ENCODE measurements at regions not wholly inside any gene's neighbourhood (a gene's known extent, or its start where the extent isn't known, plus 50 kb on each side); places are given as distances from the start of the nearest gene placed in this dataset.

GRCh38 chr3:110955301-110955880 lies 116.2 kb upstream of the NECTIN3 start:
- Mint-ChIP-seq H3K36me3 (no peaks in the 10 kb centered on the region), H3K4me1 (no peaks in the 10 kb centered on the region), H3K4me3 (no peak overlapping the region), H3K27ac (no peak overlapping the region), H3K9me3 (no peaks in the 10 kb centered on the region)
- ATAC-seq (no peak), DNase-seq (ENCODE audit: low spot score in 2 of 2) (no peak)

GRCh38 chr3:110956081-110956480 lies 115.5 kb upstream of the NECTIN3 start:
- Mint-ChIP-seq H3K4me3 (no peak overlapping the region), H3K4me1 (no peaks in the 10 kb centered on the region), H3K27ac (no peak overlapping the region), H3K9me3 (peaks cover 3% of the 10 kb centered on the region), H3K36me3 (no peaks in the 10 kb centered on the region)
- ATAC-seq (no peak), DNase-seq (ENCODE audit: low spot score in 2 of 2) (no peak)

- no peak for ATAC-seq
- no peaks in the 10 kb centered on the region for H3K4me1 Mint-ChIP-seq
- no peak overlapping the region for H3K27ac Mint-ChIP-seq
- no peak for DNase-seq (ENCODE audit: low spot score in 2 of 2)
- H3K36me3 Mint-ChIP-seq = no peaks in the 10 kb centered on the region
- H3K9me3 Mint-ChIP-seq = peaks cover 5% of the 10 kb centered on the region
- no peak overlapping the region for H3K4me3 Mint-ChIP-seq
These were observed 114.2 kb upstream of the NECTIN3 start for GRCh38 chr3:110957247-110958025.

- Mint-ChIP-seq H3K27ac (no peak overlapping the region), H3K36me3 (no peaks in the 10 kb centered on the region), H3K9me3 (peaks cover 6% of the 10 kb centered on the region), H3K4me3 (no peak overlapping the region), H3K4me1 (no peaks in the 10 kb centered on the region)
- no peak for ATAC-seq
- DNase-seq (ENCODE audit: low spot score in 2 of 2) = no peak
These were observed 113.1 kb upstream of the NECTIN3 start for GRCh38 chr3:110958313-110959147.

- Mint-ChIP-seq H3K9me3 (peaks cover 14% of the 10 kb centered on the region), H3K27ac (no peak overlapping the region), H3K4me1 (no peaks in the 10 kb centered on the region), H3K4me3 (no peak overlapping the region), H3K36me3 (no peaks in the 10 kb centered on the region)
- ATAC-seq (no peak), DNase-seq (ENCODE audit: low spot score in 2 of 2) (no peak)
These were observed 105.6 kb upstream of the NECTIN3 start for GRCh38 chr3:110965976-110966375.

- no peak for DNase-seq (ENCODE audit: low spot score in 2 of 2)
- Mint-ChIP-seq H3K9me3 (peaks cover 11% of the 10 kb centered on the region), H3K4me3 (no peak overlapping the region), H3K27ac (no peak overlapping the region), H3K36me3 (no peaks in the 10 kb centered on the region), H3K4me1 (no peaks in the 10 kb centered on the region)
- no peak for ATAC-seq
These were observed 104.5 kb upstream of the NECTIN3 start for GRCh38 chr3:110966966-110967663.

- no peak overlapping the region for H3K27ac Mint-ChIP-seq
- H3K4me3 Mint-ChIP-seq = no peak overlapping the region
- peaks cover 11% of the 10 kb centered on the region for H3K9me3 Mint-ChIP-seq
- no peaks in the 10 kb centered on the region for H3K36me3 Mint-ChIP-seq
- DNase-seq (ENCODE audit: low spot score in 2 of 2) (no peak), ATAC-seq (no peak)
- H3K4me1 Mint-ChIP-seq = no peaks in the 10 kb centered on the region
These were observed 103.5 kb upstream of the NECTIN3 start for GRCh38 chr3:110968076-110968475.

- no peak overlapping the region for H3K27ac Mint-ChIP-seq
- no peaks in the 10 kb centered on the region for H3K4me1 Mint-ChIP-seq
- DNase-seq (ENCODE audit: low spot score in 2 of 2) = no peak
- no peaks in the 10 kb centered on the region for H3K36me3 Mint-ChIP-seq
- no peak overlapping the region for H3K4me3 Mint-ChIP-seq
- H3K9me3 Mint-ChIP-seq = peaks cover 6% of the 10 kb centered on the region
- ATAC-seq = no peak
These were observed 102.1 kb upstream of the NECTIN3 start for GRCh38 chr3:110969229-110970211.

- Mint-ChIP-seq H3K27ac (no peak overlapping the region), H3K36me3 (no peaks in the 10 kb centered on the region), H3K9me3 (peaks cover 5% of the 10 kb centered on the region), H3K4me1 (no peaks in the 10 kb centered on the region), H3K4me3 (no peak overlapping the region)
- DNase-seq (ENCODE audit: low spot score in 2 of 2) (no peak), ATAC-seq (no peak)
These were observed 100.5 kb upstream of the NECTIN3 start for GRCh38 chr3:110971010-110971601.

- Mint-ChIP-seq H3K36me3 (no peaks in the 10 kb centered on the region), H3K9me3 (peaks cover 5% of the 10 kb centered on the region), H3K4me3 (no peak overlapping the region), H3K27ac (no peak overlapping the region), H3K4me1 (no peaks in the 10 kb centered on the region)
- DNase-seq (ENCODE audit: low spot score in 2 of 2) = no peak
- no peak for ATAC-seq
These were observed 98.2 kb upstream of the NECTIN3 start for GRCh38 chr3:110973263-110973895.

GRCh38 chr3:110974902-110975301 lies 96.7 kb upstream of the NECTIN3 start:
- H3K27ac Mint-ChIP-seq = no peak overlapping the region
- no peaks in the 10 kb centered on the region for H3K36me3 Mint-ChIP-seq
- H3K4me3 Mint-ChIP-seq = no peak overlapping the region
- DNase-seq (ENCODE audit: low spot score in 2 of 2) (no peak), ATAC-seq (no peak)
- no peaks in the 10 kb centered on the region for H3K9me3 Mint-ChIP-seq
- no peaks in the 10 kb centered on the region for H3K4me1 Mint-ChIP-seq

- H3K9me3 Mint-ChIP-seq = no peaks in the 10 kb centered on the region
- no peak for DNase-seq (ENCODE audit: low spot score in 2 of 2)
- no peak for ATAC-seq
- no peak overlapping the region for H3K27ac Mint-ChIP-seq
- H3K4me3 Mint-ChIP-seq = no peak overlapping the region
- H3K36me3 Mint-ChIP-seq = no peaks in the 10 kb centered on the region
- no peaks in the 10 kb centered on the region for H3K4me1 Mint-ChIP-seq
These were observed 87.0 kb upstream of the NECTIN3 start for GRCh38 chr3:110984456-110985250.

- ATAC-seq (no peak), DNase-seq (ENCODE audit: low spot score in 2 of 2) (no peak)
- no peak overlapping the region for H3K27ac Mint-ChIP-seq
- no peaks in the 10 kb centered on the region for H3K36me3 Mint-ChIP-seq
- no peaks in the 10 kb centered on the region for H3K4me1 Mint-ChIP-seq
- no peaks in the 10 kb centered on the region for H3K9me3 Mint-ChIP-seq
- H3K4me3 Mint-ChIP-seq = no peak overlapping the region
These were observed 82.2 kb upstream of the NECTIN3 start for GRCh38 chr3:110989446-110989845.
